ENCODE measurements at regions not wholly inside any gene's neighbourhood (a gene's known extent, or its start where the extent isn't known, plus 50 kb on each side); places are given as distances from the start of the nearest gene placed in this dataset.

DNA sequence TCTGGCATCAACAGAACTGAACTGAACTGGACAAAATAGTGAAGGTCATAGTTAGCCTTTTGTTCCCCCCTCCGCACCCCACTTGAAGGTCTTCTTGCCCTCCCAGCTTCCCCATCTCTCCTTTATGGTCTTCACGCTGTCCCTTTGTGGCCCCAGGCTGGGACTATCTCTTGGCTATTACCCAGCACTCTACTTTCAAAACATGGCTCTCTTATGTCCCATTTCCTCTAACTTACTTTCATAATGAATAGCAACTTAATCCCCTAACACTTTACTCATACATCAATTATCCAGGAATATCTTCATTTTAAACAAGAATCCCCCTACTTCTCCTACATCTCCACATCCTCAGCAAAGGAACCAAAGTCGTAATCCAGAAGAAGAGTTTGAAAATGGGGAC is 135.3 kb upstream of the ITGB1 start:
- TF ChIP-seq EZH2 (IDR thresholded peaks at IDR 0.05; ENCODE audit: low read length), result no peak
- TF ChIP-seq, protein P1, sequence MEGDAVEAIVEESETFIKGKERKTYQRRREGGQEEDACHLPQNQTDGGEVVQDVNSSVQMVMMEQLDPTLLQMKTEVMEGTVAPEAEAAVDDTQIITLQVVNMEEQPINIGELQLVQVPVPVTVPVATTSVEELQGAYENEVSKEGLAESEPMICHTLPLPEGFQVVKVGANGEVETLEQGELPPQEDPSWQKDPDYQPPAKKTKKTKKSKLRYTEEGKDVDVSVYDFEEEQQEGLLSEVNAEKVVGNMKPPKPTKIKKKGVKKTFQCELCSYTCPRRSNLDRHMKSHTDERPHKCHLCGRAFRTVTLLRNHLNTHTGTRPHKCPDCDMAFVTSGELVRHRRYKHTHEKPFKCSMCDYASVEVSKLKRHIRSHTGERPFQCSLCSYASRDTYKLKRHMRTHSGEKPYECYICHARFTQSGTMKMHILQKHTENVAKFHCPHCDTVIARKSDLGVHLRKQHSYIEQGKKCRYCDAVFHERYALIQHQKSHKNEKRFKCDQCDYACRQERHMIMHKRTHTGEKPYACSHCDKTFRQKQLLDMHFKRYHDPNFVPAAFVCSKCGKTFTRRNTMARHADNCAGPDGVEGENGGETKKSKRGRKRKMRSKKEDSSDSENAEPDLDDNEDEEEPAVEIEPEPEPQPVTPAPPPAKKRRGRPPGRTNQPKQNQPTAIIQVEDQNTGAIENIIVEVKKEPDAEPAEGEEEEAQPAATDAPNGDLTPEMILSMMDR (optimal IDR thresholded peaks at IDR 0.05 in 1 of 3, IDR thresholded peaks at IDR 0.05 in 1 of 3, conservative IDR thresholded peaks at IDR 0.05 in 1 of 3; ENCODE audit: extremely low read depth in 1 of 3, insufficient read depth in 2 of 3, low read length in 3 of 3), result no peak
- Histone ChIP-seq H4K20me1 (ENCODE audit: control insufficient read depth, extremely low read depth, insufficient read depth, low read length) (no peaks in the 10 kb centered on the region), H3K27ac (ENCODE audit: control insufficient read depth, insufficient read depth, low read length) (no peak overlapping the region), H3K4me1 (ENCODE audit: control insufficient read depth, extremely low read depth, insufficient read depth, low read length) (no peaks in the 10 kb centered on the region), H3K27me3 (ENCODE audit: control insufficient read depth, extremely low read depth, insufficient read depth, low read length) (no peaks in the 10 kb centered on the region), H3K9ac (ENCODE audit: control insufficient read depth, extremely low read depth, insufficient read depth, low read length) (no peak overlapping the region), H3K9me3 (ENCODE audit: control insufficient read depth, low read depth, low read length) (peaks cover 3% of the 10 kb centered on the region), H3K4me3 (ENCODE audit: control insufficient read depth in 2 of 3, extremely low read depth in 1 of 3, insufficient read depth in 2 of 3, low read depth in 1 of 3, low read length in 3 of 3) (no peak overlapping the region), H3K79me2 (ENCODE audit: control insufficient read depth, insufficient read depth, low read length) (no peaks in the 10 kb centered on the region), H3K36me3 (ENCODE audit: control insufficient read depth in 2 of 2, extremely low read depth in 1 of 2, insufficient read depth in 2 of 2, low read length in 2 of 2) (peaks cover 0 to 2% of the 10 kb centered on the region in 2 experiments), H2AFZ (ENCODE audit: control insufficient read depth, low read length) (no peak overlapping the region), H3K4me2 (ENCODE audit: control insufficient read depth, extremely low read depth, insufficient read depth, low read depth, low read length) (no peak overlapping the region), H3K9me1 (ENCODE audit: control insufficient read depth, extremely low read depth, insufficient read depth, low read length) (no peaks in the 10 kb centered on the region)
- FAIRE-seq (no peak), DNase-seq (ENCODE audit: low read depth, low spot score) (no peak)
- dilution Hi-C loops (cut with MboI; ENCODE audit: extremely low pct_ligation_motif_present, low sequenced_read_pairs), result no loop called here

DNA sequence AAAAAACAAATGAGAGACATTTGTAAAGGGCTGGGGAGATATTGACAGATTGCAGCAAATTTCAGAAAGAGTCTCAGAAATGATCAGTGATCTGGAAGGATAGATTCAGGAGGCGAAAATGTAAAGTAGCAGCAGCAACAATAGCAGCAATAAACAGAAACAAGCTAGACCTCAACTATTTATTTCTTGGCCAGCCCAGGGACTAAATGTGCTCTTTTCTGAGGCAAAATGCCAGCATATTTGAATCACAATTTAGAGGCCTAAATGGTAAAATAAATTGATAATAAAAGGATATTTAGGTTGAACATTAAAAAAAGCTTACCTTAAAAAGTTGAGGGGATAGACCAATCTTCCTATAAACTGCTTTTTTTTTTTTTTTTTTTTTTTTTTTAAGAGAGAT is 134.6 kb upstream of the ITGB1 start:
- no peaks in the 10 kb centered on the region for H3K4me1 ChIP-seq (ENCODE audit: control insufficient read depth, extremely low read depth, insufficient read depth, low read length)
- H4K20me1 ChIP-seq (ENCODE audit: control insufficient read depth, extremely low read depth, insufficient read depth, low read length), result no peaks in the 10 kb centered on the region
- TF ChIP-seq, protein P1 (optimal IDR thresholded peaks at IDR 0.05 in 1 of 3, IDR thresholded peaks at IDR 0.05 in 1 of 3, conservative IDR thresholded peaks at IDR 0.05 in 1 of 3; ENCODE audit: extremely low read depth in 1 of 3, insufficient read depth in 2 of 3, low read length in 3 of 3), result no peak
- no peak for TF ChIP-seq EZH2 (IDR thresholded peaks at IDR 0.05; ENCODE audit: low read length)
- no peak overlapping the region for H2AFZ ChIP-seq (ENCODE audit: control insufficient read depth, low read length)
- H3K27me3 ChIP-seq (ENCODE audit: control insufficient read depth, extremely low read depth, insufficient read depth, low read length), result no peaks in the 10 kb centered on the region
- peaks cover 0 to 2% of the 10 kb centered on the region in 2 experiments for H3K36me3 ChIP-seq (ENCODE audit: control insufficient read depth in 2 of 2, extremely low read depth in 1 of 2, insufficient read depth in 2 of 2, low read length in 2 of 2)
- no peaks in the 10 kb centered on the region for H3K79me2 ChIP-seq (ENCODE audit: control insufficient read depth, insufficient read depth, low read length)
- peaks cover 3% of the 10 kb centered on the region for H3K9me3 ChIP-seq (ENCODE audit: control insufficient read depth, low read depth, low read length)
- FAIRE-seq (no peak), DNase-seq (ENCODE audit: low read depth, low spot score) (no peak)
- H3K9ac ChIP-seq (ENCODE audit: control insufficient read depth, extremely low read depth, insufficient read depth, low read length), result no peak overlapping the region
- H3K9me1 ChIP-seq (ENCODE audit: control insufficient read depth, extremely low read depth, insufficient read depth, low read length), result no peaks in the 10 kb centered on the region
- dilution Hi-C loops (cut with MboI; ENCODE audit: extremely low pct_ligation_motif_present, low sequenced_read_pairs), result no loop called here
- H3K27ac ChIP-seq (ENCODE audit: control insufficient read depth, insufficient read depth, low read length), result no peak overlapping the region
- no peak overlapping the region for H3K4me3 ChIP-seq (ENCODE audit: control insufficient read depth in 2 of 3, extremely low read depth in 1 of 3, insufficient read depth in 2 of 3, low read depth in 1 of 3, low read length in 3 of 3)
- no peak overlapping the region for H3K4me2 ChIP-seq (ENCODE audit: control insufficient read depth, extremely low read depth, insufficient read depth, low read depth, low read length)
